IMR-90 (cell line): ENCODE measurements at regions not wholly inside any gene's neighbourhood (a gene's known extent, or its start where the extent isn't known, plus 50 kb on each side); places are given as distances from the start of the nearest gene placed in this dataset.

Source experiments
- ATAC-seq: fragments of 200-7000 bp; cut with Tn5 transposase; 2 replicates; pipeline ENCODE4 v1.9.1; 2020; ENCODE audit warnings: low read depth, mild to moderate bottlenecking, moderate library complexity
- BruUV-seq: library from RNA; stranded (reverse); fragments of 400-500 nt; replicated peaks from 2 replicates; lab custom pipeline; 2021; lab: Mats Ljungman, UMichigan
- CTCF ChIA-PET: fragments of 300-600 bp; formaldehyde crosslinking; extraction: SDS; loops from one replicate; lab custom pipeline; 2021; ENCODE audit warnings: antibody characterized with exemption; lab: Yijun Ruan, JAX
- POLR2A ChIA-PET: fragments of 300-600 bp; sonication (Branson Sonifier 250); formaldehyde crosslinking; loops from one replicate; lab custom pipeline; 2022; ENCODE audit warnings: antibody characterized with exemption; ENCODE audit not compliant: unreplicated experiment; lab: Charles Lee
- DNase-seq: peaks from one replicate; pipeline ENCODE4 v3.0.0; 2013
- H2AFZ ChIP-seq: replicated peaks from 2 replicates; pipeline ENCODE3; 2013; ENCODE audit warnings: low read length, mild to moderate bottlenecking; ENCODE audit not compliant: poor library complexity
- H2AK5ac ChIP-seq: 2 replicates; pipeline ENCODE4 v1.6.1; 2013; ENCODE audit warnings: low read depth, low read length, inconsistent platforms
- H2AK9ac ChIP-seq: replicated peaks from 2 replicates; pipeline ENCODE3; 2013; ENCODE audit warnings: mild to moderate bottlenecking, low read depth, low read length, moderate library complexity; ENCODE audit not compliant: poor library complexity
- H2BK120ac ChIP-seq: 2 replicates; pipeline ENCODE4 v1.6.1; 2013; ENCODE audit warnings: low read depth, low read length, inconsistent platforms
- H2BK15ac ChIP-seq: 3 replicates; pipeline ENCODE4 v1.6.1; 2013; ENCODE audit warnings: low read depth, low read length, inconsistent platforms
- H2BK20ac ChIP-seq: 2 replicates; pipeline ENCODE4 v1.6.1; 2013; ENCODE audit warnings: low read depth, mild to moderate bottlenecking, inconsistent platforms, low read length, moderate library complexity
- H2BK5ac ChIP-seq: 2 replicates; pipeline ENCODE4 v1.6.1; 2013; ENCODE audit warnings: mild to moderate bottlenecking, low read depth, low read length, inconsistent platforms; ENCODE audit not compliant: poor library complexity, severe bottlenecking
- H3K14ac ChIP-seq: replicated peaks from 2 replicates; pipeline ENCODE4 v1.6.1; 2013; ENCODE audit warnings: low read depth, low read length, inconsistent platforms
- H3K18ac ChIP-seq: 2 replicates; pipeline ENCODE4 v1.6.1; 2013; ENCODE audit warnings: low read depth, low read length, control low read depth
- H3K23ac ChIP-seq: 2 replicates; pipeline ENCODE4 v1.6.1; 2013; ENCODE audit warnings: low read depth, low read length, inconsistent platforms
- H3K27ac ChIP-seq: 2 replicates; pipeline ENCODE4 v1.5.1; 2013; ENCODE audit warnings: mild to moderate bottlenecking, control low read depth, low read length; ENCODE audit not compliant: insufficient read depth
- H3K27me3 ChIP-seq: 2 replicates; pipeline ENCODE4 v1.6.1; 2013; ENCODE audit warnings: low read length; ENCODE audit not compliant: control insufficient read depth, insufficient read depth
- H3K36me3 ChIP-seq: 2 replicates; pipeline ENCODE4 v1.6.1; 2013; ENCODE audit warnings: low read length, mixed read lengths; ENCODE audit not compliant: control insufficient read depth, insufficient read depth
- H3K4ac ChIP-seq: 2 replicates; pipeline ENCODE4 v1.6.1; 2013; ENCODE audit warnings: low read depth, low read length, inconsistent platforms
- H3K4me1 ChIP-seq: 2 replicates; pipeline ENCODE4 v1.6.1; 2013; ENCODE audit warnings: low read length, mixed read lengths; ENCODE audit not compliant: control insufficient read depth, insufficient read depth
- H3K4me2 ChIP-seq: 2 replicates; pipeline ENCODE4 v1.6.1; 2013; ENCODE audit warnings: low read depth, mild to moderate bottlenecking, control low read depth, low read length, moderate library complexity
- H3K4me3 ChIP-seq: 2 replicates; pipeline ENCODE4 v1.5.1; 2013; ENCODE audit warnings: low read depth, mild to moderate bottlenecking, control low read depth, low read length, moderate library complexity; ENCODE audit not compliant: insufficient read depth
- H3K56ac ChIP-seq: 2 replicates; pipeline ENCODE4 v1.6.1; 2013; ENCODE audit warnings: low read length, inconsistent platforms; ENCODE audit not compliant: insufficient read depth; ENCODE audit errors: extremely low read depth
- H3K79me1 ChIP-seq, 2 experiments: 2 replicates each; pipeline ENCODE4 v1.6.1; 2013; ENCODE audit warnings: low read length in 2 of 2, inconsistent platforms in 1 of 2, low read depth in 1 of 2
- H3K9ac ChIP-seq: 2 replicates; pipeline ENCODE4 v1.6.1; 2013; ENCODE audit warnings: low read depth, low read length, control low read depth
- H3K9me1 ChIP-seq: 2 replicates; pipeline ENCODE4 v1.6.1; 2013; ENCODE audit warnings: low read length, inconsistent platforms; ENCODE audit not compliant: insufficient read depth
- H3K9me3 ChIP-seq: 2 replicates; pipeline ENCODE4 v1.6.1; 2013; ENCODE audit warnings: low read length; ENCODE audit not compliant: control insufficient read depth, insufficient read depth
- H4K20me1 ChIP-seq: 2 replicates; pipeline ENCODE4 v1.6.1; 2013; ENCODE audit warnings: low read length, inconsistent platforms; ENCODE audit not compliant: insufficient read depth
- H4K5ac ChIP-seq: 2 replicates; pipeline ENCODE4 v1.6.1; 2013; ENCODE audit warnings: mild to moderate bottlenecking, low read depth, low read length, control low read depth
- H4K8ac ChIP-seq, 2 experiments: 2 replicates each; pipeline ENCODE4 v1.6.1; 2013; ENCODE audit warnings: low read depth in 2 of 2, low read length in 2 of 2, control low read depth in 1 of 2, inconsistent platforms in 1 of 2
- H4K91ac ChIP-seq: 2 replicates; pipeline ENCODE4 v1.6.1; 2013; ENCODE audit warnings: low read depth, low read length, inconsistent platforms; ENCODE audit not compliant: insufficient read depth
- CEBPB ChIP-seq: IDR thresholded peaks from 2 replicates; pipeline ENCODE4 v1.6.1; 2012; ENCODE audit warnings: low read depth, low read length, improper control_type of control experiment
- CHD1 ChIP-seq: IDR thresholded peaks from 2 replicates; pipeline ENCODE4 v1.6.1; 2012; ENCODE audit warnings: low read depth, low read length, improper control_type of control experiment
- CTCF ChIP-seq: conservative IDR thresholded peaks from 2 replicates; pipeline ENCODE4 v1.5.1; 2012; ENCODE audit warnings: mild to moderate bottlenecking, low read depth, low read length, improper control_type of control experiment
- ELK1 ChIP-seq: fragments of 150-350 bp; IDR thresholded peaks from 2 replicates; pipeline ENCODE4 v1.6.1; 2016; ENCODE audit warnings: low read depth, mild to moderate bottlenecking, low read length, moderate library complexity, borderline replicate concordance
- MAFK ChIP-seq: IDR thresholded peaks from 2 replicates; pipeline ENCODE4 v1.6.1; 2012; ENCODE audit warnings: low read depth, low read length, improper control_type of control experiment
- MAZ ChIP-seq: IDR thresholded peaks from 2 replicates; pipeline ENCODE4 v1.6.1; 2012; ENCODE audit warnings: low read depth, mild to moderate bottlenecking, low read length, improper control_type of control experiment, moderate library complexity, borderline replicate concordance
- NFE2L2 ChIP-seq: fragments of 150-350 bp; IDR thresholded peaks from 2 replicates; pipeline ENCODE4 v1.6.1; 2016; ENCODE audit warnings: low read depth, mild to moderate bottlenecking, low read length
- RAD21 ChIP-seq: IDR thresholded peaks from 2 replicates; pipeline ENCODE4 v1.6.1; 2012; ENCODE audit warnings: low read length, improper control_type of control experiment
- RFX5 ChIP-seq: IDR thresholded peaks from 2 replicates; pipeline ENCODE4 v1.8.0; 2012; ENCODE audit warnings: low read depth, mild to moderate bottlenecking, low read length, moderate library complexity
- SMC3 ChIP-seq: fragments of 150-350 bp; IDR thresholded peaks from 2 replicates; pipeline ENCODE4 v1.6.1; 2016; ENCODE audit warnings: low read depth, mild to moderate bottlenecking, antibody characterized with exemption, low read length, moderate library complexity
- USF2 ChIP-seq: fragments of 150-350 bp; IDR thresholded peaks from 2 replicates; pipeline ENCODE4 v1.6.1; 2017; ENCODE audit warnings: mild to moderate bottlenecking, antibody characterized with exemption, low read length, low read depth
- WGBS, 2 experiments: methylation state at CpG; one replicate each; pipeline versions ENCODE4 v1.1.5 to v1.1.7; 2013; ENCODE audit warnings: missing lambda C conversion rate in 2 of 2; ENCODE audit not compliant: insufficient read length in 1 of 2; ENCODE audit errors: extremely low coverage in 2 of 2; 5-methylcytosine and 5-hydroxymethylcytosine counted together
- dilution Hi-C: fragments of 300-500 bp; cut with HindIII; formaldehyde crosslinking; loops from one replicate; pipeline ENCODE4 v1.14.3; 2018; ENCODE audit warnings: low sequenced_read_pairs; ENCODE audit not compliant: unreplicated experiment
- in situ Hi-C: fragments of 300-500 bp; cut with MboI; formaldehyde crosslinking; loops from 3 replicates; pipeline ENCODE4 v1.14.3; 2019; ENCODE audit warnings: low sequenced_read_pairs, inconsistent platforms, mixed read lengths
- intact Hi-C: fragments of 100-400 bp; cut with micrococcal nuclease; formaldehyde crosslinking; loops from 2 replicates; pipeline ENCODE4 v1.10.0; 2022

- H2BK15ac ChIP-seq = no peak overlapping the region
- DNase-seq (no peak), ATAC-seq (no peak)
- TF ChIP-seq NFE2L2 (no peak), RFX5 (no peak), ELK1 (no peak), CHD1 (no peak), CTCF (no peak), MAFK (no peak), CEBPB (no peak), MAZ (no peak), SMC3 (no peak), USF2 (no peak), RAD21 (no peak)
- no peak overlapping the region for H3K4me3 ChIP-seq
- H3K27ac ChIP-seq = no peak overlapping the region
- H2BK120ac ChIP-seq = no peak overlapping the region
- H3K14ac ChIP-seq = no peak overlapping the region
- no peaks in the 10 kb centered on the region for H3K9me1 ChIP-seq
- H2AK9ac ChIP-seq = no peak overlapping the region
- H3K4me1 ChIP-seq = no peaks in the 10 kb centered on the region
- no peak overlapping the region for H3K9ac ChIP-seq
- no peak overlapping the region for H3K4ac ChIP-seq
- no peak overlapping the region for H3K56ac ChIP-seq
- H4K8ac ChIP-seq = no peak overlapping the region
- H3K4me2 ChIP-seq = no peak overlapping the region
- ChIA-PET CTCF (no interaction called here), POLR2A (no interaction called here)
- H2AK5ac ChIP-seq = no peak overlapping the region
- no peak overlapping the region for H2BK5ac ChIP-seq
- H4K5ac ChIP-seq = no peak overlapping the region
- no peak overlapping the region for H3K23ac ChIP-seq
- no CpG with 5 or more reads among the region's 2 CpGs for WGBS, 2 experiments
- no peak overlapping the region for H4K91ac ChIP-seq
- H4K20me1 ChIP-seq = no peaks in the 10 kb centered on the region
- H2BK20ac ChIP-seq = no peak overlapping the region
- no peaks in the 10 kb centered on the region for H3K79me1 ChIP-seq
- in situ Hi-C loops = no loop called here
- no peak overlapping the region for H3K18ac ChIP-seq
- dilution Hi-C loops = no loop called here
- H3K27me3 ChIP-seq = no peaks in the 10 kb centered on the region
- no peaks in the 10 kb centered on the region for H3K36me3 ChIP-seq
- no TSS peak for BruUV-seq
- peaks cover 4% of the 10 kb centered on the region; the same call in 1 of the 2 replicates for H3K9me3 ChIP-seq
- intact Hi-C loops = no loop called here
- no peak overlapping the region for H2AFZ ChIP-seq
Observed at GRCh38 chr3:5411786-5412185, 224.3 kb downstream of the EDEM1 start.
